ENCODE measurements at regions not wholly inside any gene's neighbourhood (a gene's known extent, or its start where the extent isn't known, plus 50 kb on each side); places are given as distances from the start of the nearest gene placed in this dataset.
"Not testable (repeated sequence)": the region's sequence is repeated elsewhere in the genome, so short reads cannot be mapped to it uniquely, and the experiment has no call there.

DNA sequence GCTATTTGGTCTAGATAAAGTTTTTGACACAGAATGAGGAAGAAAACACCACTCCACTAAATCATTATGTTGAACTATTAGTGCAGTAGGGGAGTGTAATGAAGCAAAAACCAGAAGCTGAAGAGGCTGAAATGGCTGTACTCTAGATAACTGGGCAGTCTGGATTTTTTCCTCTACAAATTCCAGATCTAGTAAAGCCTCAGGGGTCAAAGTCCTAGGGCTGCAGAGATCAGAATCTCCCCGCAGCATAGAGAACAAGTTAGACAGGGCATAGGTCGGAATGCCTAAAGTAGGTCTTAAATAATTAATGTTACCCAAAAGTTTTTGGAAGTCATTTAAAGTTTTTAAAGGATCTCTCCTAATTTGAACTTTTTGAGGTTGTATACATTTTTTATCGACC, 180.9 kb downstream of the OTOP1 start:
- DNase-seq (ENCODE audit: low spot score), result not testable (repeated sequence)

- DNase-seq (ENCODE audit: low spot score), result not testable (repeated sequence)
Observed at GRCh38 chr4:4046686-4047085, 180.0 kb downstream of the OTOP1 start.

DNA sequence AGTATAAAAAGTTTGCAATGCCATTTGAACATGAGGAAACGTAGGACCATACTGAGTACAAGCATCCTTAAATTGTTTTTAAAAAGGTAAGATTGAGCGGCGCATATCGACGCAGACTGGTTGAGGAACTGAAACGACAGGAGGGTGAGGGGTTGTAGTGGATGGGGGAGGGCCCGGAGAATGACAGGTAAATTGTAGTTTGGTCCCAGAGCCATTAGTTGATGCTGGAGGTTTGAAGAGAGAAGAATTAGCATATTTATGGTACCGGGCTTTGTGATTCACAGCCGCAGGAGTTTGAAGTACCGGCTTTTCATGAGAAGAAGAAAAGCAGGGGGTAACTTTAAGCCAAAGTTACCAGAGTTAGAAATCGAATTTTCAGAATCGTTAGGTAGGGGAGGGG, 179.5 kb downstream of the OTOP1 start:
- DNase-seq (ENCODE audit: low spot score), result not testable (repeated sequence)

DNA sequence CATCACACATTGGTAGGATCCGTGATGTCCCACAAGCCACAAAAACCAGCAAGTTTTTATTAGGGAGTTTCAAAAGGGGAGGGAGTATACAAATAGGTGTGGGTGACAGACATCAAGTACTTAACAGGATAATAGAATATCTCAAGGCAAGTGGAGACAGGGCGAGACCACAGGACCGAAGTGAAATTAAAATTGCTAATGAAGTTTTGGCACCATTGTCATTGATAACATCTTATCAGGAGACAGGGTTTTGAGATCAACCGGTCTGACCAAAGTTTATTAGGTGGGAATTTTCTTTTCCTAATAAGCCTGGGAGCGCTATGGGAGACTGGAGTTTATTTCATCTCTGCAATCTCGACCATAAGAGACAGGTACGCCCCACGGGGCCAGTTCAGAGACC, 178.5 kb downstream of the OTOP1 start:
- DNase-seq (ENCODE audit: low spot score), result not testable (repeated sequence)

DNA sequence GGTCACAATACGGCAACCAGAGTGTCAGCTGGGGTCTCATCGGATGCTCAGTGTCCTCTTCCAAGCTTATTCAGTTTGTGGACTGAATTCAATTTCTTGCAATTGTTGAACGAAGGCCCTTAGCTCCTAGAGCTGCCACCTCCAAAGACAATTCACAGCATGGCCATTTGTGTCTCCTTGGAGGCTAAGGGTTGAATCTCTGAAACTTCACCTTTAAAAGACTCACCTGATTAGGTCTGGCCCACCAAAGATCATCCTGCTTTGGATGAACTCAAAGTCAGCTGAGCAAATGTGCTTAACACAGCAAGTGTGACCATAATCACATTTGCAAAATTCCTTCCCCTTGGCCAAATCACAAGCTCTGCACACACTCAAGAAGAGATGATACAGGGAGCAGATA, 175.9 kb downstream of the OTOP1 start:
- not testable (repeated sequence) for DNase-seq (ENCODE audit: low spot score)

DNA sequence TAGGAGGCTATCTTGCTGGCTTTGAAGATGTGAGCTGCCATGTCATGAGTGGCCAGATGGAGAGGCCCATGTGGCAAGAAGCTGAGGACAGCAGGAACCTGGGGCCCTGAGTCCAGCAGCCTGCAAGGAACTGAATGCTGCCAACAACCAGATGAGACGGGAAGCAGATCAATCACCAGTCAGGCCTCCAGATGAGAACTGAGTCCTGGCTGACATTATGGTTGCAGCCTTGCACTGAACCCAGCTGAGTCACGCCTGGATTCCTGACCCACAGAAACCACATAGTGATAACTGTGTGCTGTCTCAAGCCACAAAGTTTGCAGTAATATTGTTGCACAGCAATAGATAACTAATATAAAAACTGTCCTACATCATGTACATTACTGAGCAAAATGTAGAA, 173.8 kb downstream of the OTOP1 start:
- DNase-seq (ENCODE audit: low spot score), result not testable (repeated sequence)

DNA sequence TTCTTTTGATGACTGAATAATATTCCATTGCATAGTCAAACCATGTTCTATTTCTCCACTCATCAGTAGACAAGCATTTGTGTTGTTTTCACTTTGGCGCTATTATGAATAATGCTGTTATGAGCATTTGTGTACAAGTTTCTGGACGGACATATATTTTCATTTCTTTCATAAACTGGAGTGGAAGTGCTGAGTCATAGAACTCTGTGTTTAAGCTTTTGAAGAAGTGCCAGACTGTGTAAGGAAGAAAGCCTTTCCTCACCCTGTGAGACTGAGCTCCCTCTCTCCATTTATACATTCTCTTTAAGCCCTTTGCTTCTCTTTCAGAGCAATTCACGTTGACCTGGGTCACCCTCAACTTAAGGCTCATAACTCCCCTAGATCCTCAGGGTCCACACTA, 169.5 kb downstream of the OTOP1 start:
- DNase-seq (ENCODE audit: low spot score), result not testable (repeated sequence)

- not testable (repeated sequence) for DNase-seq (ENCODE audit: low spot score)
Observed at GRCh38 chr4:4084171-4084570, 142.6 kb downstream of the OTOP1 start.

DNA sequence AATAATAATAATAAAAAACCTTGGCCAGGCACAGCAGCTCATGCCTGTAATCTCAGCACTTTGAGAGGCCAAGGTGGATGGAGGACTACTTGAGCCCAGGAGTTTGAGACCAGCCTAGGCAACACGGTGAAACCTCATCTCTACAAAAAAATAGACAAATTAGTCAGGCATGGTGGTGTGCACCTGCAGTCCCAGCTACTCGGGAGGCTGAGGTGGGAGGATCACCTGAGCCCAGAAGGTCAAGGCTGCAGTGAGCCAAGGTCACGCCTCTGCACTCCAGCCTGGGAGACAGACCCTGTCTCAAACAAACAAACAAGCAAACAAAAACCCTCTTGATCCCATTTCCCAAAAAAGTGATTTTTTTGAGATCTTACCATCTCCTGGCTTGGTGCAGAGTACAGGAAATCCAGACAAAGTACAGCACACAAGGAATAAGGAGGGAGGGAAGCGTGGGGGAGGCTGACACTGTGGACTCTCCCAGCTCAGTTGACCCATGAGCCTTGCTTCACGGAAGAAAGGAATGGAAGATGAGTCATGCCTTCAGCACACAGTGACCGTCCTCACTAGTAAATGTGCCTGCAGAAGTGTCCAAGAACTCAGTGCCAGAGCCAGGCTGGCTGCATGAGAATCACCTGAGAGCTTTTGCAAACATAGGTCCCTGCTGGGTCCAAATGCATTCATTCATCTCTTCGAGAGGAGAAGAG, 136.9 kb downstream of the OTOP1 start:
- DNase-seq (ENCODE audit: low spot score), result not testable (repeated sequence)

DNA sequence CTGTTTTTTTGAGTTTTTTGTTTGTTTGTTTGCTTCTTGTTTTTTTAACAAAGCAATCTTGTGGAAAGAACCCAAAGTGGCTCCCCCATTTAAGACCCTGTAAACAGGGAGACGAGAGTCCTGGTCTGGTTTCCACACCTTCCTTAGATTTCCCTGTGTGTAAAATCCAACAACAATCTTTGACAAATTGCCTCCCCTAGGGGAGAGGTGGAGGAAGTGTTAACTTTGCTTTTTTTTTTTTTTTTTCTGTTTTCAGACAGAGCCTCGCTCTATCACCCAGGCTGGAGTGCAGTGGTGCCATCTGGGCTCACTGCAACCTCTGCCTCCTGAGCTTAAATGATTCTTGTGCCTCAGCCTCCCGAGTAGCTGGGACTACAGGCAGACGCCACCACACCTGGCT, 136.0 kb downstream of the OTOP1 start:
- not testable (repeated sequence) for DNase-seq (ENCODE audit: low spot score)

DNA sequence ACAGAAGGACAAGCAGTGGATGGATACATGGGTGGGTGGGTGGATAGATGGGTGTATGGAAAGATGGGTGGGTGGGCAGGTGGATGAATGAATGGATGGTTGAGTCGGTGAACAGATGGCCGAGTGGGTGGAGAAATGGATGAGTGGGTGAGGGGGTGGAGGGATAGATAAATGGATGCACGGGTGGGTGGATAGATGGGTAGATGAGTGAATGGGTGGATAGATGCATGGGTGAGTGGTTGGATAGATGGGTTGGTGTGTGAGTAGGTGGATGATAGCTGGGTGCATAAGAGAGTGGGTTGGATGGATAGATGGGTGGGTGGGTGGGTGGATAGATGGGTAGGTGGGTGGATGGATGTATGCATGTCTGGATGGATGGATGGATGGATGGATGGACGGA, 134.6 kb downstream of the OTOP1 start:
- not testable (repeated sequence) for DNase-seq (ENCODE audit: low spot score)

- not testable (repeated sequence) for DNase-seq (ENCODE audit: low spot score)
Observed at GRCh38 chr4:4099610-4100009, 127.1 kb downstream of the OTOP1 start.

GRCh38 chr4:4106923-4107322, 119.8 kb downstream of the OTOP1 start:
- not testable (repeated sequence) for DNase-seq (ENCODE audit: low spot score)

DNA sequence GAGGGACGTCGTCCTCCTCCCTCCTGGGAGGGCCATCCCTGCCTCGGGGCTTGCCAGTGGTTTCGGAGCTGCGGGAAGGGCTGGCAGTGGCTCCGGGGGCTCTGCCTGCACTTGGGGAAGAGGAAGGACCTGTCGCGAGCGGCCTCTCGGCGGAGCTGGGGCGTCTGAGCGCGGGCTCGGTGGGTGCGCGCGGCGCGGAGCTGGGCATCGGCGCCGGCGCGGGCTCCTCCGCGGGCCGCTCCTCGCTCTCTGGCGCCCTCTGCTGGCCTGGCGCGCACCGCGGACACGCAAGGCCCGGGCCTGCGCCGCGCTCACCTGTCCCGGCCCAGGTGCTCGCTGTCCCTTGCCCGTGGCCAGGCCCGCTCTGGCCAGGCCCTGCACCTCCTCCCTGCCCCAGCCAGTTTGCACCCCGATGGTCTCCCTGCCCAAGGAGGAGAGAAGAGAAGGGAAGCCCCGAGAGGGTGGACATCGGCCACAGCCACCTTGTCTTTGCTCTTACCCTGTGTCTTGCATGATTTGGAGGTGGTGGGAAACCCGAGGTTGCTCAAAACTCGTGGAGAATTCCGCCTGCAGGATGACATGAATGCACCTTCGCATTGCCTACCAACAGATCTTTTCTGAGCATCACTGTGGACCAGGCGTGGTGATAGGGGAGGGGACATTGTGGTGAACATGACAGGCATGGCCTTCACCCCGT, 119.2 kb downstream of the OTOP1 start:
- DNase-seq (ENCODE audit: low spot score), result peak; percentile 93

- not testable (repeated sequence) for DNase-seq (ENCODE audit: low spot score)
Observed at GRCh38 chr4:4115381-4115780, 111.3 kb downstream of the OTOP1 start.

- not testable (repeated sequence) for DNase-seq (ENCODE audit: low spot score)
Observed at GRCh38 chr4:4116901-4117300, 109.8 kb downstream of the OTOP1 start.

GRCh38 chr4:4134368-4134767, 92.4 kb downstream of the OTOP1 start:
- DNase-seq (ENCODE audit: low spot score), result not testable (repeated sequence)

DNA sequence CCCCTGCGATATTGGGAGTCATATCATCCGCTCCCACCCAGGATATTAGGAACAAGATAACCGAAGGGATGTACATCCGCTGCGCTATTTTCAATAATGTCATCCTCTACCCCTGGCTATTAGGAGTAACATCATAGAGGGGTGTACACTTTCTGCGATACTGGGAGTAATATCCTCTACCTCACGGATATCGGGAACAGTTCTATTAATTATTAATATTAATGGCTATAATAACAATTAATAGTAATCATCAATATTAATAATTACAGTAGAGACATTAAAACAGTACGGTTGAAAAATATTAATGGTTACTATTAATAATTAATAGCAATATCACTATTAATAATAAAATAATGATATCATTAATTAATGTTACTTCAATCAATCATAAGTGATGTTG, 90.1 kb downstream of the OTOP1 start:
- not testable (repeated sequence) for DNase-seq (ENCODE audit: low spot score)
